Endothelial cell of umbilical vein (primary cell): ENCODE measurements at regions not wholly inside any gene's neighbourhood (a gene's known extent, or its start where the extent isn't known, plus 50 kb on each side); places are given as distances from the start of the nearest gene placed in this dataset.

Experiments
- EZH2 ChIP-seq: IDR thresholded peaks from 2 replicates; pipeline ENCODE4 v1.6.1; 2012; ENCODE audit warnings: borderline replicate concordance, low read depth, mild to moderate bottlenecking, moderate library complexity, low read length, inconsistent platforms; ENCODE audit not compliant: severe bottlenecking
- FOS ChIP-seq: IDR thresholded peaks from 2 replicates; pipeline ENCODE4 v1.6.1; 2011; ENCODE audit warnings: mild to moderate bottlenecking, low read length, moderate library complexity, borderline replicate concordance; ENCODE audit not compliant: insufficient read depth
- JUN ChIP-seq: IDR thresholded peaks from 2 replicates; pipeline ENCODE4 v1.6.1; 2011; ENCODE audit warnings: borderline replicate concordance, low read depth; ENCODE audit not compliant: insufficient read length, insufficient read depth
- MAX ChIP-seq: IDR thresholded peaks from 2 replicates; pipeline ENCODE4 v1.6.1; 2011; ENCODE audit not compliant: insufficient read depth, insufficient read length
- POLR2A ChIP-seq: IDR thresholded peaks from 2 replicates; pipeline ENCODE4 v1.6.1; 2012; ENCODE audit warnings: low read depth, mild to moderate bottlenecking, control low read depth, low read length
- POLR2AphosphoS5 ChIP-seq: IDR thresholded peaks from 2 replicates; pipeline ENCODE4 v1.6.1; 2012; ENCODE audit warnings: low read depth, mild to moderate bottlenecking, control low read depth, low read length, moderate library complexity; ENCODE audit not compliant: insufficient read depth
- TF ChIP-seq, protein P1 (sequence below), 2 donors: IDR thresholded peaks; 1 replicate in 1 of 2; 2 replicates in 1 of 2; pipeline ENCODE4 v1.5.1; 2011; ENCODE audit warnings: low read length in 2 of 2, mild to moderate bottlenecking in 2 of 2, moderate library complexity in 2 of 2, control low read depth in 1 of 2, inconsistent platforms in 1 of 2, low read depth in 1 of 2; ENCODE audit not compliant: insufficient read depth in 1 of 2; ENCODE audit errors: extremely low read depth in 1 of 2

GRCh38 chr5:74949976-74950375, 83.8 kb upstream of the FAM169A start:
- TF ChIP-seq, protein P1, sequence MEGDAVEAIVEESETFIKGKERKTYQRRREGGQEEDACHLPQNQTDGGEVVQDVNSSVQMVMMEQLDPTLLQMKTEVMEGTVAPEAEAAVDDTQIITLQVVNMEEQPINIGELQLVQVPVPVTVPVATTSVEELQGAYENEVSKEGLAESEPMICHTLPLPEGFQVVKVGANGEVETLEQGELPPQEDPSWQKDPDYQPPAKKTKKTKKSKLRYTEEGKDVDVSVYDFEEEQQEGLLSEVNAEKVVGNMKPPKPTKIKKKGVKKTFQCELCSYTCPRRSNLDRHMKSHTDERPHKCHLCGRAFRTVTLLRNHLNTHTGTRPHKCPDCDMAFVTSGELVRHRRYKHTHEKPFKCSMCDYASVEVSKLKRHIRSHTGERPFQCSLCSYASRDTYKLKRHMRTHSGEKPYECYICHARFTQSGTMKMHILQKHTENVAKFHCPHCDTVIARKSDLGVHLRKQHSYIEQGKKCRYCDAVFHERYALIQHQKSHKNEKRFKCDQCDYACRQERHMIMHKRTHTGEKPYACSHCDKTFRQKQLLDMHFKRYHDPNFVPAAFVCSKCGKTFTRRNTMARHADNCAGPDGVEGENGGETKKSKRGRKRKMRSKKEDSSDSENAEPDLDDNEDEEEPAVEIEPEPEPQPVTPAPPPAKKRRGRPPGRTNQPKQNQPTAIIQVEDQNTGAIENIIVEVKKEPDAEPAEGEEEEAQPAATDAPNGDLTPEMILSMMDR (IDR thresholded peaks at IDR 0.05; ENCODE audit: extremely low read depth in 1 of 2, insufficient read depth in 1 of 2, low read depth in 1 of 2, low read length in 2 of 2): no peak
- TF ChIP-seq POLR2A (no peak), POLR2AphosphoS5 (no peak), FOS (no peak), EZH2 (no peak), JUN (no peak), MAX (no peak)
